ENCODE measurements at regions not wholly inside any gene's neighbourhood (a gene's known extent, or its start where the extent isn't known, plus 50 kb on each side); places are given as distances from the start of the nearest gene placed in this dataset.
"Not testable (repeated sequence)": the region's sequence is repeated elsewhere in the genome, so short reads cannot be mapped to it uniquely, and the experiment has no call there.

GRCh38 chr1:72370836-72371235 is 88.5 kb upstream of the NEGR1 start:
- not testable (repeated sequence) for DNase-seq

- no peak for DNase-seq
These were observed 86.9 kb upstream of the NEGR1 start for GRCh38 chr1:72369069-72369757.

- peak; percentile 23 to 52 (median 33) for DNase-seq
These were observed 84.1 kb upstream of the NEGR1 start for GRCh38 chr1:72366466-72366865.

- DNase-seq: no peak
These were observed 83.4 kb upstream of the NEGR1 start for GRCh38 chr1:72365693-72366092.

- no peak for DNase-seq
These were observed 80.2 kb upstream of the NEGR1 start for GRCh38 chr1:72362538-72362937.

- DNase-seq: no peak
These were observed 75.1 kb upstream of the NEGR1 start for GRCh38 chr1:72357411-72357810.

GRCh38 chr1:72355899-72356298 is 73.6 kb upstream of the NEGR1 start:
- DNase-seq: no peak

- DNase-seq: no peak
These were observed 59.3 kb upstream of the NEGR1 start for GRCh38 chr1:72341661-72342060.

GRCh38 chr1:72336776-72337175 is 54.4 kb upstream of the NEGR1 start:
- no peak for DNase-seq
